ENCODE measurements at regions not wholly inside any gene's neighbourhood (a gene's known extent, or its start where the extent isn't known, plus 50 kb on each side); places are given as distances from the start of the nearest gene placed in this dataset.

DNA sequence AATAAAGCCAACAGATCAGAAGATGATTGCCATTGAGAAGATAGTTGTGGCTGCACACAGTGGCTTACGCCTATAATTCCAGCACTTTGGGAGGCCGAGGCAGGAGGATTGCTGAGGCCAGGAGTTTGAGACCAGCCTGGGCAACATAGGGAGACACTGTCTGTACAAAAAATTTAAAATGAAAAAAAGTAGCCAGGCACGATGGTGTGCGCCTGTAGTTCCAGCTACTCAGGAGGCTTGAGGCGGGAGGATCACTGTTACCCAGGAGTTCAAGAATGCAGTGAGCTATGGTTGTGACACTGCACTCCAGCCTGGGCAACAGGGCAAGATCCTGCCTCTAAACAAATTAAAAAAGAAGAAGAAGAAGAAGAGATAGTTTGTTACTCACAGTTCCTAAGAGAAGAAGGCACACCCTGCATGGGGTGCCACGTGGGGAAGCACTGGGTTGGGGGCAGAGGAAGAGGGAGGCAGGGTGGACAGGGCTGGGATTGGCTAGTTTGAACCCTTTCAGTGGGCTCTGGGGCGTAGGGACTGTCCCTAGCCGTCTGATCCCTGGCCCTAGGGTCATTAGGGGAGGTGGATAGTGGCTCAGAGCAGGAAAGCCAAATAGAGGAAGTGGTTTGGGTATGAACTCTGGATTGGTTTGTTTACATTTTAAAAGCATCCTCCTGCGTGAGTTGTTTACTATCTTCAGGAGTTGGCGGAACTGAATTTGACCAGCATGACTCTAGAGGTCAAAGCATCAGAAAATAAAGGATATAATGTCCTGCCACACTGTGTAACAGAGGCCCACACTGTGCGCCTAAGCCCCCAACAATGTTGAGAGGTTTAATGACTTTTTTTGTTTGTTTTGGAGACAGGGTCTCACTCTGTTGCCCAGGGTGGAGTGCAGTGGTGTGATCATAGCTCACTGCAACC is 60.5 kb upstream of the MEDAG start:
- peaks cover 0 to 13% of the 10 kb centered on the region in 2 experiments; a peak in 1 of 4 replicates for H3K9me3 ChIP-seq (ENCODE audit: insufficient read depth in 2 of 2, low read depth in 1 of 2, low read length in 1 of 2)
- peaks cover 0 to 5% (median 0%) of the 10 kb centered on the region in 4 experiments; a peak in 3 of 7 replicates for H3K4me1 ChIP-seq (replicated peaks in 1 of 4; ENCODE audit: control insufficient read depth in 3 of 4, insufficient read depth in 4 of 4, low read length in 3 of 4)
- ChIA-PET POLR2A (ENCODE audit: partially characterized antibody) (interaction anchor here (0.7 to 1.2 kb wide), 3 partner anchors 12 to 20 kb away, joined by 3 read pairs; no protein-coding TSS in a partner anchor), CTCF (ENCODE audit: partially characterized antibody) (interaction anchor here (1.6 kb wide), 1 partner anchor 14 kb away, joined by 5 read pairs; no protein-coding TSS in a partner anchor)
- H2AK5ac ChIP-seq (ENCODE audit: low read depth, low read length) = no peak overlapping the region
- peaks cover 0 to 23% of the 10 kb centered on the region in 2 experiments for H4K20me1 ChIP-seq (replicated peaks in 1 of 2; ENCODE audit: control insufficient read depth in 1 of 2, insufficient read depth in 2 of 2, low read length in 2 of 2)
- H3K36me3 ChIP-seq (ENCODE audit: control insufficient read depth in 2 of 4, insufficient read depth in 4 of 4, low read length in 3 of 4) = peaks cover 0 to 5% (median 0%) of the 10 kb centered on the region in 4 experiments; a peak in 1 of 8 replicates
- no peak overlapping the region for H4K5ac ChIP-seq (ENCODE audit: insufficient read length, low read depth, low read length)
- DNase-seq (ENCODE audit: low read depth in 1 of 2, low spot score in 2 of 2) (no peak), FAIRE-seq (no peak)
- 75% methylated on average over 11 of the region's 11 CpGs; no CpG with 5 or more reads in 1 of the 2 experiments for WGBS, 2 experiments (ENCODE audit: extremely low coverage in 1 of 2, insufficient coverage in 1 of 2, insufficient read length in 1 of 2, insufficient replicate concordance in 2 of 2, low coverage in 1 of 2, low lambda C conversion rate in 2 of 2, missing lambda C conversion rate in 1 of 2)
- no peak overlapping the region for H4K8ac ChIP-seq (ENCODE audit: extremely low read depth, insufficient read depth, low read length)
- H3K4me2 ChIP-seq (ENCODE audit: insufficient read depth in 1 of 2, low read depth in 2 of 2, low read length in 2 of 2) = no peak overlapping the region
- no peak overlapping the region for H2BK5ac ChIP-seq (ENCODE audit: low read depth, low read length)
- no peak overlapping the region for H3K18ac ChIP-seq (ENCODE audit: extremely low read depth, low read length)
- H2BK20ac ChIP-seq (ENCODE audit: low read length) = no peak overlapping the region
- H3K23me2 ChIP-seq (ENCODE audit: low read depth, low read length) = peaks cover 28% of the 10 kb centered on the region; the same call in 1 of the 2 replicates
- no peak overlapping the region for H3K4ac ChIP-seq (replicated peaks; ENCODE audit: insufficient read length, low read depth, low read length)
- peaks cover 0 to 3% (median 0%) of the 10 kb centered on the region in 4 experiments; a peak in 1 of 7 replicates for H3K27me3 ChIP-seq (replicated peaks in 1 of 4; ENCODE audit: control insufficient read depth in 3 of 4, extremely low read depth in 1 of 4, insufficient read depth in 3 of 4, low read length in 3 of 4)
- no peak overlapping the region for H3K56ac ChIP-seq (replicated peaks; ENCODE audit: insufficient read length, low read depth, low read length)
- H3K27ac ChIP-seq (ENCODE audit: low read depth, low read length) = no peak overlapping the region
- no peak overlapping the region for H3K23ac ChIP-seq (ENCODE audit: insufficient read length)
- no peak overlapping the region for H2BK12ac ChIP-seq (ENCODE audit: low read depth, low read length)
- TF ChIP-seq CBX5 (IDR thresholded peaks at IDR 0.05; ENCODE audit: low read depth, low read length) (no peak), JUN (IDR thresholded peaks at IDR 0.05; ENCODE audit: low read depth, low read length) (no peak), SAP30 (IDR thresholded peaks at IDR 0.05; ENCODE audit: insufficient read depth, insufficient replicate concordance, low read length) (no peak)
- no peak overlapping the region for H3K9ac ChIP-seq (replicated peaks in 1 of 4; ENCODE audit: extremely low read depth in 1 of 4, low read depth in 3 of 4, low read length in 3 of 4)
- H4K91ac ChIP-seq (replicated peaks; ENCODE audit: insufficient read length, low read length) = no peak overlapping the region
- H3K79me1 ChIP-seq (ENCODE audit: low read depth, low read length) = no peaks in the 10 kb centered on the region; the same call in 1 of the 2 replicates
- no peak overlapping the region for H2AFZ ChIP-seq (ENCODE audit: low read length)
- H3K14ac ChIP-seq (ENCODE audit: insufficient read length) = no peak overlapping the region
- H2BK15ac ChIP-seq (ENCODE audit: low read length) = no peak overlapping the region
- no peak overlapping the region for H2BK120ac ChIP-seq (replicated peaks; ENCODE audit: low read depth, low read length)
- H3K4me3 ChIP-seq (ENCODE audit: extremely low read depth in 1 of 4, insufficient read depth in 2 of 4, low read depth in 3 of 4, low read length in 4 of 4) = no peak overlapping the region
- H3K79me2 ChIP-seq (ENCODE audit: control insufficient read depth in 1 of 2, insufficient read depth in 2 of 2, low read length in 2 of 2) = no peaks in the 10 kb centered on the region

Data from H1 (cell line).